Uterus (tissue), 2 donors: ENCODE measurements at regions not wholly inside any gene's neighbourhood (a gene's known extent, or its start where the extent isn't known, plus 50 kb on each side); places are given as distances from the start of the nearest gene placed in this dataset.

Experiments used
- CTCF ChIP-seq, 4 experiments: fragments of 200-600 bp in 2 of 4; fragments of 450-650 bp in 2 of 4; sonication (generic) in 2 of 4; IDR thresholded peaks; one replicate each; pipeline ENCODE4 v1.5.1; 2016 to 2019; ENCODE audit warnings: antibody characterized with exemption in 4 of 4, mild to moderate bottlenecking in 2 of 4, moderate library complexity in 1 of 4
- POLR2A ChIP-seq, 2 donors: fragments of 450-650 bp; IDR thresholded peaks; one replicate each; pipeline ENCODE4 v1.6.1; 2016; ENCODE audit warnings: antibody characterized with exemption in 2 of 2, mild to moderate bottlenecking in 1 of 2, moderate library complexity in 1 of 2

- no peak for TF ChIP-seq CTCF (IDR thresholded peaks at IDR 0.05)
- no peak for TF ChIP-seq POLR2A (IDR thresholded peaks at IDR 0.05)
Measured at GRCh38 chr5:116664988-116665387, 90.4 kb upstream of the SEMA6A start.
